DND-41 (cell line): ENCODE measurements at regions not wholly inside any gene's neighbourhood (a gene's known extent, or its start where the extent isn't known, plus 50 kb on each side); places are given as distances from the start of the nearest gene placed in this dataset.

ENCODE experiments used
- ATAC-seq: fragments of 200-7000 bp; cut with Tn5 transposase; 3 replicates; pipeline ENCODE4 v1.9.1; 2021; ENCODE audit warnings: low read depth; ENCODE audit not compliant: insufficient read depth
- DNase-seq: peaks from one replicate; pipeline ENCODE4 v3.0.0-alpha.2; 2020
- H2AFZ ChIP-seq: 2 replicates; pipeline ENCODE4 v1.6.0; 2012; ENCODE audit warnings: low read depth, low read length
- H3K27ac ChIP-seq: 2 replicates; pipeline ENCODE4 v1.5.1; 2012; ENCODE audit warnings: low read length, inconsistent platforms
- H3K27me3 ChIP-seq: fragments of 200-600 bp; sonication (generic); 2 replicates; pipeline ENCODE4 v1.6.0; 2012; ENCODE audit warnings: low read length, mild to moderate bottlenecking, inconsistent platforms; ENCODE audit not compliant: insufficient read depth, poor library complexity
- H3K36me3 ChIP-seq: 2 replicates; pipeline ENCODE4 v1.5.1; 2012; ENCODE audit warnings: low read length, inconsistent platforms; ENCODE audit not compliant: insufficient read depth
- H3K4me1 ChIP-seq: 2 replicates; pipeline ENCODE4 v1.5.1; 2012; ENCODE audit warnings: mild to moderate bottlenecking, low read length; ENCODE audit not compliant: insufficient read depth
- H3K4me2 ChIP-seq: 2 replicates; pipeline ENCODE4 v1.6.0; 2012; ENCODE audit warnings: mild to moderate bottlenecking, moderate library complexity, low read length, inconsistent platforms; ENCODE audit not compliant: insufficient read depth
- H3K4me3 ChIP-seq, 2 experiments: fragments of 200-600 bp in 1 of 2; shearing (Covaris generic) in 1 of 2; 2 replicates each; pipeline ENCODE4 v1.5.1; 2012 to 2016; ENCODE audit warnings: inconsistent platforms in 2 of 2, low read length in 2 of 2, mild to moderate bottlenecking in 2 of 2, low read depth in 1 of 2, moderate library complexity in 1 of 2
- H3K79me2 ChIP-seq: 2 replicates; pipeline ENCODE4 v1.6.0; 2012; ENCODE audit warnings: low read length, inconsistent platforms; ENCODE audit not compliant: insufficient read depth
- H3K9ac ChIP-seq: 2 replicates; pipeline ENCODE4 v1.6.0; 2012; ENCODE audit warnings: low read depth, mild to moderate bottlenecking, inconsistent platforms, low read length, moderate library complexity
- H3K9me3 ChIP-seq: 2 replicates; pipeline ENCODE4 v1.5.1; 2012; ENCODE audit warnings: low read length, moderate library complexity, mild to moderate bottlenecking, inconsistent platforms; ENCODE audit not compliant: insufficient read depth, severe bottlenecking
- H4K20me1 ChIP-seq: 2 replicates; pipeline ENCODE4 v1.6.0; 2012; ENCODE audit warnings: low read length; ENCODE audit not compliant: insufficient read depth
- CTCF ChIP-seq: IDR thresholded peaks from 2 replicates; pipeline ENCODE4 v1.5.1; 2012; ENCODE audit warnings: borderline replicate concordance, low read length, moderate library complexity, mild to moderate bottlenecking; ENCODE audit not compliant: poor library complexity, severe bottlenecking; ENCODE audit errors: extremely low read depth
- EZH2 ChIP-seq: IDR thresholded peaks from 3 replicates; pipeline ENCODE4 v1.6.1; 2012; ENCODE audit warnings: borderline replicate concordance, low read depth, mild to moderate bottlenecking, moderate library complexity, low read length, inconsistent platforms; ENCODE audit not compliant: severe bottlenecking

GRCh38 chr15:58285921-58286278, 145.9 kb upstream of the LIPC start:
- H2AFZ ChIP-seq, result no peak overlapping the region
- peak; percentile 85 for ATAC-seq
- no peaks in the 10 kb centered on the region for H3K9me3 ChIP-seq
- no peaks in the 10 kb centered on the region for H3K27me3 ChIP-seq
- H3K36me3 ChIP-seq, result no peaks in the 10 kb centered on the region
- no peak overlapping the region for H3K9ac ChIP-seq
- no peak overlapping the region for H3K4me3 ChIP-seq
- peak; percentile 24 for DNase-seq
- H3K27ac ChIP-seq, result peak overlapping the region; percentile 57
- H3K79me2 ChIP-seq, result no peaks in the 10 kb centered on the region
- H3K4me1 ChIP-seq, result peaks cover 23% of the 10 kb centered on the region
- H3K4me2 ChIP-seq, result peak overlapping the region; percentile 15; the same call in 1 of the 2 replicates
- TF ChIP-seq CTCF, result no peak
- TF ChIP-seq EZH2, result no peak
- H4K20me1 ChIP-seq, result no peaks in the 10 kb centered on the region

GRCh38 chr15:58286523-58286922, 145.3 kb upstream of the LIPC start:
- peak overlapping the region; percentile 57; the same call in 1 of the 2 replicates for H3K27ac ChIP-seq
- H3K27me3 ChIP-seq, result no peaks in the 10 kb centered on the region
- H4K20me1 ChIP-seq, result no peaks in the 10 kb centered on the region
- no peak overlapping the region for H2AFZ ChIP-seq
- H3K36me3 ChIP-seq, result no peaks in the 10 kb centered on the region
- no peaks in the 10 kb centered on the region for H3K79me2 ChIP-seq
- DNase-seq (no peak), ATAC-seq (peak; percentile 59; the same call in 2 of the 3 replicates)
- TF ChIP-seq EZH2 (no peak), CTCF (no peak)
- H3K4me1 ChIP-seq, result peaks cover 23% of the 10 kb centered on the region
- H3K9me3 ChIP-seq, result no peaks in the 10 kb centered on the region
- no peak overlapping the region for H3K9ac ChIP-seq
- no peak overlapping the region for H3K4me3 ChIP-seq
- no peak overlapping the region for H3K4me2 ChIP-seq

- no peak overlapping the region for H3K27ac ChIP-seq
- DNase-seq (no peak), ATAC-seq (no peak)
- H3K4me2 ChIP-seq, result no peak overlapping the region
- H2AFZ ChIP-seq, result no peak overlapping the region
- no peaks in the 10 kb centered on the region for H3K27me3 ChIP-seq
- peaks cover 3% of the 10 kb centered on the region for H3K9me3 ChIP-seq
- TF ChIP-seq CTCF (no peak), EZH2 (no peak)
- H4K20me1 ChIP-seq, result no peaks in the 10 kb centered on the region
- no peak overlapping the region for H3K9ac ChIP-seq
- no peaks in the 10 kb centered on the region for H3K79me2 ChIP-seq
- peaks cover 23% of the 10 kb centered on the region for H3K4me1 ChIP-seq
- no peak overlapping the region for H3K4me3 ChIP-seq
- no peaks in the 10 kb centered on the region for H3K36me3 ChIP-seq
Measured at GRCh38 chr15:58287891-58288290, 143.9 kb upstream of the LIPC start.

- Histone ChIP-seq H3K4me1 (peaks cover 23% of the 10 kb centered on the region), H3K36me3 (no peaks in the 10 kb centered on the region), H3K4me3 (no peak overlapping the region), H3K9ac (no peak overlapping the region), H3K27ac (no peak overlapping the region), H2AFZ (no peak overlapping the region), H4K20me1 (no peaks in the 10 kb centered on the region), H3K79me2 (no peaks in the 10 kb centered on the region), H3K9me3 (peaks cover 3% of the 10 kb centered on the region), H3K27me3 (no peaks in the 10 kb centered on the region), H3K4me2 (no peak overlapping the region)
- ATAC-seq (no peak), DNase-seq (no peak)
- TF ChIP-seq CTCF, result peak; percentile 8
- TF ChIP-seq EZH2, result no peak
Measured at GRCh38 chr15:58288592-58288991, 143.2 kb upstream of the LIPC start.
